ENCODE measurements at regions not wholly inside any gene's neighbourhood (a gene's known extent, or its start where the extent isn't known, plus 50 kb on each side); places are given as distances from the start of the nearest gene placed in this dataset.

GRCh38 chr2:19576411-19576810, 218.0 kb upstream of the OSR1 start:
- H3K9ac ChIP-seq (ENCODE audit: control insufficient read depth, insufficient read depth, low read length) = no peak overlapping the region
- WGBS (ENCODE audit: insufficient coverage, insufficient replicate concordance, low lambda C conversion rate, missing lambda C conversion rate) = 0% methylated on average over 3 of the region's 3 CpGs
- no peak overlapping the region for H3K27ac ChIP-seq (ENCODE audit: control insufficient read depth, insufficient read depth)
- H3K36me3 ChIP-seq (ENCODE audit: control insufficient read depth in 2 of 2, insufficient read depth in 2 of 2, low read length in 1 of 2) = no peaks in the 10 kb centered on the region
- H3K9me3 ChIP-seq (replicated peaks; ENCODE audit: control insufficient read depth, insufficient read depth, low read length) = no peaks in the 10 kb centered on the region
- FAIRE-seq = no peak
- H3K4me2 ChIP-seq (ENCODE audit: control insufficient read depth, insufficient read depth) = no peak overlapping the region
- no peak for TF ChIP-seq SMARCA5 (IDR thresholded peaks at IDR 0.05)
- no peak for TF ChIP-seq MYB (IDR thresholded peaks at IDR 0.05; ENCODE audit: borderline replicate concordance, low read depth, low read length)
- no peak for TF ChIP-seq E2F4 (IDR thresholded peaks at IDR 0.05; ENCODE audit: low read depth, low read length)
- TF ChIP-seq CBX5 (IDR thresholded peaks at IDR 0.05; ENCODE audit: low read depth) = no peak
- no peak for TF ChIP-seq KLF5 (IDR thresholded peaks at IDR 0.05; ENCODE audit: partially characterized antibody)
- no peak for TF ChIP-seq TAF1 (IDR thresholded peaks at IDR 0.05; ENCODE audit: borderline replicate concordance, low read depth, low read length)
- TF ChIP-seq ETV6 (conservative IDR thresholded peaks at IDR 0.05 in 1 of 2, IDR thresholded peaks at IDR 0.05 in 1 of 2; ENCODE audit: borderline replicate concordance in 1 of 2, low read depth in 1 of 2) = no peak
- no peak for TF ChIP-seq CUX1 (IDR thresholded peaks at IDR 0.05; ENCODE audit: insufficient replicate concordance, low read depth, low read length)
- TF ChIP-seq BACH1 (IDR thresholded peaks at IDR 0.05; ENCODE audit: borderline replicate concordance) = no peak
- no peak for TF ChIP-seq ESRRA (IDR thresholded peaks at IDR 0.05; ENCODE audit: low read length)
- TF ChIP-seq NFIC (IDR thresholded peaks at IDR 0.05; ENCODE audit: low read depth, low read length) = no peak
- TF ChIP-seq JUND (IDR thresholded peaks at IDR 0.05; ENCODE audit: low read depth, low read length) = no peak
- no peak for TF ChIP-seq ZSCAN29 (IDR thresholded peaks at IDR 0.05)
- TF ChIP-seq MLLT1 (IDR thresholded peaks at IDR 0.05) = no peak
- TF ChIP-seq E2F8 (IDR thresholded peaks at IDR 0.05; ENCODE audit: low read depth, partially characterized antibody) = no peak
- H3K27me3 ChIP-seq (replicated peaks in 1 of 2; ENCODE audit: control insufficient read depth in 2 of 2, insufficient read depth in 2 of 2, low read length in 1 of 2) = no peaks in the 10 kb centered on the region; a peak in 1 of 4 replicates
- no peak for ATAC-seq
- ChIA-PET RAD21 (ENCODE audit: unreplicated experiment) (no interaction called here), CTCF (no interaction called here), POLR2A (no interaction called here), SMC1A (ENCODE audit: uncharacterized antibody, unreplicated experiment) (no interaction called here)
- H3K79me2 ChIP-seq (ENCODE audit: control insufficient read depth, insufficient read depth, low read length) = no peaks in the 10 kb centered on the region
- H4K20me1 ChIP-seq (ENCODE audit: control insufficient read depth, insufficient read depth) = no peaks in the 10 kb centered on the region
- no TSS peak for BruUV-seq (replicated peaks)
- DNase-seq (ENCODE audit: low read depth, low spot score) = no peak
- intact Hi-C loops (cut with micrococcal nuclease; ENCODE audit: unreplicated experiment) (no loop called here), in situ Hi-C loops (cut with MboI) (no loop called here)
- no peak overlapping the region for H3K4me3 ChIP-seq
- no peak overlapping the region for H2AFZ ChIP-seq (ENCODE audit: control insufficient read depth, low read depth, low read length)
- no peaks in the 10 kb centered on the region for H3K4me1 ChIP-seq (ENCODE audit: control insufficient read depth, insufficient read depth, low read length)

Data from GM12878 (cell line).